SK-N-SH (cell line): ENCODE measurements at regions not wholly inside any gene's neighbourhood (a gene's known extent, or its start where the extent isn't known, plus 50 kb on each side); places are given as distances from the start of the nearest gene placed in this dataset.

Experiments
- CTCF ChIA-PET: fragments of 300-600, 350-600 bp; formaldehyde crosslinking; extraction: SDS; loops from one replicate; lab custom pipeline; 2021; lab: Yijun Ruan, JAX
- POLR2A ChIA-PET: fragments of 350-600 bp; sonication (Branson Sonifier 250); formaldehyde crosslinking; extraction: SDS; loops from one replicate; lab custom pipeline; 2020; ENCODE audit warnings: antibody characterized with exemption, inconsistent platforms; lab: Yijun Ruan, JAX
- DNase-seq: peaks from one replicate; pipeline ENCODE4 v3.0.0; 2012
- H2AFZ ChIP-seq: fragments of 200-600 bp; sonication (generic); 2 replicates; pipeline ENCODE4 v1.8.1; 2016; ENCODE audit warnings: antibody characterized with exemption, mild to moderate bottlenecking, low read depth
- H3F3A ChIP-seq: fragments of 200-600 bp; sonication (generic); replicated peaks from 2 replicates; pipeline ENCODE3; 2016; ENCODE audit warnings: antibody characterized with exemption, mild to moderate bottlenecking; ENCODE audit not compliant: insufficient read depth
- H3K27ac ChIP-seq, 2 experiments: fragments of 200-500 bp in 1 of 2; fragments of 200-600 bp in 1 of 2; sonication (Bioruptor generic) in 1 of 2; sonication (generic), shearing (Covaris generic) in 1 of 2; 2 replicates each; pipeline versions ENCODE4 v1.5.1 to v1.6.1; 2014 to 2016; ENCODE audit warnings: low read depth in 2 of 2, inconsistent platforms in 1 of 2, low read length in 1 of 2, mild to moderate bottlenecking in 1 of 2, mixed read lengths in 1 of 2
- H3K27me3 ChIP-seq: fragments of 200-600 bp; sonication (generic), shearing (Covaris generic); 2 replicates; pipeline ENCODE4 v1.6.1; 2016; ENCODE audit warnings: mixed run types; ENCODE audit not compliant: insufficient read depth
- H3K36me3 ChIP-seq, 2 experiments: fragments of 200-500 bp in 1 of 2; fragments of 200-600 bp in 1 of 2; sonication (Bioruptor generic) in 1 of 2; sonication (generic) in 1 of 2; replicated peaks in 1 of 2; 2 replicates each; pipeline versions ENCODE3 to v1.5.1; 2014 to 2016; ENCODE audit warnings: low read length in 1 of 2, mild to moderate bottlenecking in 1 of 2; ENCODE audit not compliant: insufficient read depth in 2 of 2, control insufficient read depth in 1 of 2
- H3K4me1 ChIP-seq, 2 experiments: fragments of 200-500 bp in 1 of 2; fragments of 200-600 bp in 1 of 2; sonication (Bioruptor generic) in 1 of 2; sonication (generic), shearing (Covaris generic) in 1 of 2; 2 replicates each; pipeline versions ENCODE4 v1.5.1 to v1.6.1; 2014 to 2016; ENCODE audit warnings: low read depth in 1 of 2, low read length in 1 of 2, mixed run types in 1 of 2; ENCODE audit not compliant: insufficient read depth in 2 of 2, control insufficient read depth in 1 of 2
- H3K4me2 ChIP-seq: fragments of 200-600 bp; sonication (generic), shearing (Covaris generic); 2 replicates; pipeline ENCODE4 v1.6.1; 2017; ENCODE audit warnings: mixed run types
- H3K4me3 ChIP-seq, 2 experiments: fragments of 200-500 bp in 1 of 2; fragments of 200-600 bp in 1 of 2; sonication (Bioruptor generic) in 1 of 2; sonication (generic), shearing (Covaris generic) in 1 of 2; 2 replicates each; pipeline versions ENCODE4 v1.5.1 to v1.8.1; 2014 to 2016; ENCODE audit warnings: low read depth in 2 of 2, inconsistent platforms in 1 of 2, low read length in 1 of 2, mild to moderate bottlenecking in 1 of 2, mixed read lengths in 1 of 2, moderate library complexity in 1 of 2
- H3K79me2 ChIP-seq: fragments of 200-600 bp; sonication (generic); 2 replicates; pipeline ENCODE4 v1.8.1; 2017; ENCODE audit warnings: mild to moderate bottlenecking; ENCODE audit not compliant: insufficient read depth
- H3K9ac ChIP-seq: fragments of 200-600 bp; sonication (generic); 2 replicates; pipeline ENCODE4 v1.6.1; 2017; ENCODE audit warnings: mixed run types
- H3K9me2 ChIP-seq: fragments of 200-600 bp; sonication (generic); 2 replicates; pipeline ENCODE4 v1.6.1; 2017; ENCODE audit warnings: mixed run types
- H3K9me3 ChIP-seq: fragments of 200-600 bp; sonication (generic); 2 replicates; pipeline ENCODE4 v1.6.1; 2017; ENCODE audit warnings: mixed run types, mild to moderate bottlenecking, moderate library complexity
- H4K20me1 ChIP-seq: fragments of 200-600 bp; sonication (generic); 2 replicates; pipeline ENCODE4 v1.6.1; 2017; ENCODE audit warnings: mild to moderate bottlenecking, mixed run types; ENCODE audit not compliant: insufficient read depth
- CTCF ChIP-seq: fragments of 200-600 bp; sonication (generic); IDR thresholded peaks from 2 replicates; pipeline ENCODE4 v1.6.1; 2017; ENCODE audit warnings: antibody characterized with exemption, mild to moderate bottlenecking, moderate library complexity
- ELF1 ChIP-seq: IDR thresholded peaks from 2 replicates; pipeline ENCODE4 v1.4.0; 2012
- EP300 ChIP-seq, 2 experiments: IDR thresholded peaks; 2 replicates each; pipeline versions ENCODE4 v1.4.0 to v1.6.1; 2012; ENCODE audit warnings: borderline replicate concordance in 1 of 2, low read depth in 1 of 2, low read length in 1 of 2
- EZH2phosphoT487 ChIP-seq: fragments of 200-600 bp; sonication (generic); IDR thresholded peaks from 2 replicates; pipeline ENCODE4 v1.6.1; 2017; ENCODE audit warnings: low read depth, mixed run types, mild to moderate bottlenecking, antibody characterized with exemption, moderate library complexity, borderline replicate concordance
- FOSL2 ChIP-seq: IDR thresholded peaks from 2 replicates; pipeline ENCODE4 v1.4.0; 2012; ENCODE audit warnings: low read depth, mild to moderate bottlenecking, moderate library complexity, borderline replicate concordance
- GABPA ChIP-seq: IDR thresholded peaks from 2 replicates; pipeline ENCODE4 v1.4.0; 2012; ENCODE audit warnings: low read depth, mild to moderate bottlenecking
- IRF3 ChIP-seq: fragments of 150-350 bp; IDR thresholded peaks from 2 replicates; pipeline ENCODE4 v1.6.1; 2016; ENCODE audit warnings: mild to moderate bottlenecking, low read depth, low read length
- MAX ChIP-seq: IDR thresholded peaks from 2 replicates; pipeline ENCODE4 v1.4.0; 2012; ENCODE audit warnings: low read depth
- NFIC ChIP-seq: IDR thresholded peaks from 2 replicates; pipeline ENCODE4 v1.4.0; 2012; ENCODE audit warnings: borderline replicate concordance
- PBX3 ChIP-seq: IDR thresholded peaks from 2 replicates; pipeline ENCODE4; 2012
- RCOR1 ChIP-seq: fragments of 150-350 bp; IDR thresholded peaks from 2 replicates; pipeline ENCODE4 v1.6.1; 2017; ENCODE audit warnings: antibody characterized with exemption, low read length
- TEAD4 ChIP-seq: IDR thresholded peaks from 2 replicates; pipeline ENCODE4 v1.4.0; 2012; ENCODE audit warnings: mild to moderate bottlenecking, borderline replicate concordance; ENCODE audit not compliant: insufficient read depth
- USF1 ChIP-seq: IDR thresholded peaks from 2 replicates; pipeline ENCODE4 v1.4.0; 2012; ENCODE audit warnings: low read depth, borderline replicate concordance
- WGBS: methylation state at CpG from one replicate; pipeline ENCODE4 v1.1.6; 2017; ENCODE audit warnings: low lambda C conversion rate; 5-methylcytosine and 5-hydroxymethylcytosine counted together

- CTCF ChIA-PET = no interaction called here
- H3K4me3 ChIP-seq = no peak overlapping the region
- no peak overlapping the region for H2AFZ ChIP-seq
- H3K27me3 ChIP-seq = no peaks in the 10 kb centered on the region
- no peaks in the 10 kb centered on the region for H3K36me3 ChIP-seq
- no peaks in the 10 kb centered on the region for H4K20me1 ChIP-seq
- H3K9ac ChIP-seq = no peak overlapping the region
- no peak overlapping the region for H3K4me2 ChIP-seq
- 10% methylated on average over 1 of the region's 1 CpG for WGBS
- H3K27ac ChIP-seq = no peak overlapping the region
- POLR2A ChIA-PET = no interaction called here
- no peak for TF ChIP-seq EP300 (IDR thresholded peaks at IDR 0.05; ENCODE audit: borderline replicate concordance in 1 of 2, low read depth in 1 of 2, low read length in 1 of 2)
- no peak for TF ChIP-seq MAX
- TF ChIP-seq CTCF = no peak
- TF ChIP-seq IRF3 = no peak
- TF ChIP-seq TEAD4 = no peak
- no peak for TF ChIP-seq EZH2phosphoT487
- TF ChIP-seq ELF1 = no peak
- no peak for DNase-seq
- H3K9me2 ChIP-seq = no peaks in the 10 kb centered on the region
- no peaks in the 10 kb centered on the region for H3K79me2 ChIP-seq
- H3F3A ChIP-seq = no peaks in the 10 kb centered on the region
- no peaks in the 10 kb centered on the region for H3K9me3 ChIP-seq
- H3K4me1 ChIP-seq = no peaks in the 10 kb centered on the region
These were observed 279.7 kb upstream of the KAZN start for GRCh38 chr1:14318830-14319229.

- Histone ChIP-seq H3K9me3 (no peaks in the 10 kb centered on the region), H3K79me2 (no peaks in the 10 kb centered on the region), H2AFZ (no peak overlapping the region), H3K36me3 (no peaks in the 10 kb centered on the region), H3K27ac (no peak overlapping the region), H3K27me3 (no peaks in the 10 kb centered on the region), H3K4me3 (no peak overlapping the region)
- POLR2A ChIA-PET = no interaction called here
- DNase-seq = no peak
- WGBS = 10% methylated on average over 2 of the region's 2 CpGs
- TF ChIP-seq GABPA = no peak
- no peak for TF ChIP-seq NFIC
- no peak for TF ChIP-seq PBX3
- no peak for TF ChIP-seq RCOR1
- TF ChIP-seq FOSL2 = no peak
- TF ChIP-seq USF1 = no peak
- TF ChIP-seq, all 33 proteins: peak for 0
- Histone ChIP-seq H3F3A (no peaks in the 10 kb centered on the region), H3K9me2 (no peaks in the 10 kb centered on the region), H4K20me1 (no peaks in the 10 kb centered on the region), H3K4me2 (no peak overlapping the region), H3K4me1 (no peaks in the 10 kb centered on the region), H3K9ac (no peak overlapping the region)
- CTCF ChIA-PET = no interaction called here
These were observed 278.0 kb upstream of the KAZN start for GRCh38 chr1:14320518-14320917.
